ENCODE measurements at regions not wholly inside any gene's neighbourhood (a gene's known extent, or its start where the extent isn't known, plus 50 kb on each side); places are given as distances from the start of the nearest gene placed in this dataset.

- TF ChIP-seq, protein P1, sequence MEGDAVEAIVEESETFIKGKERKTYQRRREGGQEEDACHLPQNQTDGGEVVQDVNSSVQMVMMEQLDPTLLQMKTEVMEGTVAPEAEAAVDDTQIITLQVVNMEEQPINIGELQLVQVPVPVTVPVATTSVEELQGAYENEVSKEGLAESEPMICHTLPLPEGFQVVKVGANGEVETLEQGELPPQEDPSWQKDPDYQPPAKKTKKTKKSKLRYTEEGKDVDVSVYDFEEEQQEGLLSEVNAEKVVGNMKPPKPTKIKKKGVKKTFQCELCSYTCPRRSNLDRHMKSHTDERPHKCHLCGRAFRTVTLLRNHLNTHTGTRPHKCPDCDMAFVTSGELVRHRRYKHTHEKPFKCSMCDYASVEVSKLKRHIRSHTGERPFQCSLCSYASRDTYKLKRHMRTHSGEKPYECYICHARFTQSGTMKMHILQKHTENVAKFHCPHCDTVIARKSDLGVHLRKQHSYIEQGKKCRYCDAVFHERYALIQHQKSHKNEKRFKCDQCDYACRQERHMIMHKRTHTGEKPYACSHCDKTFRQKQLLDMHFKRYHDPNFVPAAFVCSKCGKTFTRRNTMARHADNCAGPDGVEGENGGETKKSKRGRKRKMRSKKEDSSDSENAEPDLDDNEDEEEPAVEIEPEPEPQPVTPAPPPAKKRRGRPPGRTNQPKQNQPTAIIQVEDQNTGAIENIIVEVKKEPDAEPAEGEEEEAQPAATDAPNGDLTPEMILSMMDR (IDR thresholded peaks at IDR 0.05; ENCODE audit: insufficient read depth, low read length): no peak
- TF ChIP-seq, protein P2, sequence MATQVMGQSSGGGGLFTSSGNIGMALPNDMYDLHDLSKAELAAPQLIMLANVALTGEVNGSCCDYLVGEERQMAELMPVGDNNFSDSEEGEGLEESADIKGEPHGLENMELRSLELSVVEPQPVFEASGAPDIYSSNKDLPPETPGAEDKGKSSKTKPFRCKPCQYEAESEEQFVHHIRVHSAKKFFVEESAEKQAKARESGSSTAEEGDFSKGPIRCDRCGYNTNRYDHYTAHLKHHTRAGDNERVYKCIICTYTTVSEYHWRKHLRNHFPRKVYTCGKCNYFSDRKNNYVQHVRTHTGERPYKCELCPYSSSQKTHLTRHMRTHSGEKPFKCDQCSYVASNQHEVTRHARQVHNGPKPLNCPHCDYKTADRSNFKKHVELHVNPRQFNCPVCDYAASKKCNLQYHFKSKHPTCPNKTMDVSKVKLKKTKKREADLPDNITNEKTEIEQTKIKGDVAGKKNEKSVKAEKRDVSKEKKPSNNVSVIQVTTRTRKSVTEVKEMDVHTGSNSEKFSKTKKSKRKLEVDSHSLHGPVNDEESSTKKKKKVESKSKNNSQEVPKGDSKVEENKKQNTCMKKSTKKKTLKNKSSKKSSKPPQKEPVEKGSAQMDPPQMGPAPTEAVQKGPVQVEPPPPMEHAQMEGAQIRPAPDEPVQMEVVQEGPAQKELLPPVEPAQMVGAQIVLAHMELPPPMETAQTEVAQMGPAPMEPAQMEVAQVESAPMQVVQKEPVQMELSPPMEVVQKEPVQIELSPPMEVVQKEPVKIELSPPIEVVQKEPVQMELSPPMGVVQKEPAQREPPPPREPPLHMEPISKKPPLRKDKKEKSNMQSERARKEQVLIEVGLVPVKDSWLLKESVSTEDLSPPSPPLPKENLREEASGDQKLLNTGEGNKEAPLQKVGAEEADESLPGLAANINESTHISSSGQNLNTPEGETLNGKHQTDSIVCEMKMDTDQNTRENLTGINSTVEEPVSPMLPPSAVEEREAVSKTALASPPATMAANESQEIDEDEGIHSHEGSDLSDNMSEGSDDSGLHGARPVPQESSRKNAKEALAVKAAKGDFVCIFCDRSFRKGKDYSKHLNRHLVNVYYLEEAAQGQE (IDR thresholded peaks at IDR 0.05; ENCODE audit: insufficient replicate concordance, low read depth): no peak
- TF ChIP-seq GABPA (IDR thresholded peaks at IDR 0.05; ENCODE audit: low read depth): no peak
Observed at GRCh38 chr5:174482607-174483024, 241.8 kb upstream of the MSX2 start.
